NCI-H446 (cell line): ENCODE measurements at regions not wholly inside any gene's neighbourhood (a gene's known extent, or its start where the extent isn't known, plus 50 kb on each side); places are given as distances from the start of the nearest gene placed in this dataset.
A peak's percentile ranks its signal among the peaks of the same experiment; 100 is the strongest.
"Not testable (repeated sequence)": the region's sequence is repeated elsewhere in the genome, so short reads cannot be mapped to it uniquely, and the experiment has no call there.

ENCODE experiments used
- DNase-seq, 2 experiments: peaks; one replicate each; lab custom pipeline; 2025; lab: John Stamatoyannopoulos, UW

DNA sequence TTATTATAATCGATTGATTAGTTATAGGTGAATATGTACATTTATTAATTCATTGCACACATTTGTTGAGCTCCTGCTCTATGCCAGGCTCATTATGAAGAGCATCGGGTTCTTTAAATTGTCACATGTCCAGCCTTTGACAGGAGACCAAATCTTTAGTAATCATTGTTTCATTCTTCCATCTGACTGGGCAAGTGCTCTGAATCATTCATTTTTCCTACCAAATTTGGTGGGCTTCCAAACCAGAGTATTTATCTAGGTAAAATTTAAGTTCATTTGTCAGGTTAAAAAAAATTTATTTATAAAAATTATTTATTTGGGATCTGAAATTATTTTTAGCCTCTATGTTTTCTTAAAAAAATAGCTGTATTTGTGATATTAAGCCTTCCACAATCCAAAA is 404.9 kb upstream of the MMS22L start:
- peak; percentile 36 to 52 for DNase-seq

DNA sequence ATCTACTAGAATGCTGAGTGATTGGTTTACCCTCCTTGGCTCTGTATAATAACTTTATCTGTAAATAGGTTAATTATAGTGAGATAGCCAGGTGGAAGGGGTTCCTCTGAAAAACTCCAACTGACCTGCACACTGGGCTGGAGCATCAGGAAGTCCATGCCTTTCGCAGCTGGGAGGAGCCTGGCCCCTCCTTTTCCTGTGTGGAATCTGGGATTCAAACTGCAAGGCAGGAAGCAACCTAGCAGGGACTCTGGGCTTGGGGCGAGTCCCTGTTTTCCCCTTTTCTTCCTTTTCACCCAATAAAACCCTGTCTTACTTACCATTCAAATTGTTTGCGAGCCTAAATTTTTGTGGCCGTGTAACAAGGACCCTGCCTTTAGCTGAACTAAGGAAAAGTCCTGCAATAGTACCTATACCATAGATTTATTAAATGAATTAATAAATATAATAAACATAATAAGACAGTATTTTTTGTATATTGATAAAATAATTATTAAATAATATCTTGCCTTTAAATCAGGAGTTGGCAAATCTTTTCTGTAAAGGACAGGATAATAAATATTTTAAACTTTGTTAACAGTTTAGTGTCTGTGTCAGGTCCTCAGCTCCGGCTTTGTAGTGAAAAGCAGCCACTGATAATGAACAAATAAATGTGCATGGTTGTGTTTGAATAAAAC is 406.2 kb upstream of the MMS22L start:
- no peak for DNase-seq

DNA sequence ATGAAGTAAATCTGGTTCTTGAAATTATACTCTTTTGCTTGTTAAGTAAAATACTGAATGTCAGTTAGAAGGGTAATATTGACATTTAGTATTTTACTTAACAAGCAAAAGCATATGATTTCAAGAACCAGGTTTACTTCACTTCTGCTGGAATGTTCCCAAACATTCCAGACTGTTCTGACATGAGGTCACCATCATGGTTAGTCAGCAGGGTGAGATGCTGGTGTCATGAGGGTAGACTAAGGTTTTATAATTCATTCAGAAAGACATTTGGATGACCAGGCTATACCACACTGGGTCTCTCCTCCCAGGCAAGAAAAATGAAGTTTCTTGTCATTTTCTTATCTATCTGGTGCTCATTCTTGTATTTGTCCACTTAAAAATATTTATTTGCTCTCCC is 414.4 kb upstream of the MMS22L start:
- DNase-seq: no peak

DNA sequence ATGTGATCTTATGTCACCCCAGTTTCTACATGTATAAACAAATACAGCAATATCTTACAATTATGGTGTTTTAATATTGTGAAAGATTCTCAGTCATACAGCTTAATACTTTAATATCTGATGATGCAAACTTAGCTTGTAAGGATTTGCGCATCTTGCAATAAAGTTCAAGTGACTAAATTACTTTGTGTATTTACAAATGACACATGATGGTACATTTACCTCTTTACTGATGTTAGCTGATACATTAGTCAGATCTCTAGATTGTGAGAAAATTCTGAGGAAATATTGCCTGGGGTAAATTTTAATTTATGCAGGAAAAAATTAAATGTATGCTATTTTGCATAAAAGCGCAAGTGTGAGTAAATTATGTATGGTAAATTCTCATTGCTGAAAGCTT is 418.8 kb upstream of the MMS22L start:
- DNase-seq: no peak

DNA sequence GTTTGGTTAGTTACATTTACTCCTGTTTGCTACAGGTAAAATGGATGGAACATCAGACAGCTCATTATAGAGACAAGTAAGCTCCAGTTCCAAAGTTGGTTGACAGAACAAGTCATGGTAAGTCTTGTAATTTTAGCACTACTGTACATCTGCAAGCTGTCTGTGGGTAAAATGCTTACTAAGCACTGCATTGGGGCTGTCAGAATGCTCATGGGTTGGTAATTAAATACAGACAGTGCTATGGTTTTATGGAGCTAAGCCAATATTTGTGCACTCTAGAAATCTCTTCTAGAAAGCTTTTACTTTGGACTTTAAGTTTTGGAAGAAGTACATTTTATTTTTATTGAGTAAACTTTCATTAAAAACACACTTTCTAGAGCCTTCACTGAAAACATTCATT is 419.2 kb upstream of the MMS22L start:
- no peak for DNase-seq

DNA sequence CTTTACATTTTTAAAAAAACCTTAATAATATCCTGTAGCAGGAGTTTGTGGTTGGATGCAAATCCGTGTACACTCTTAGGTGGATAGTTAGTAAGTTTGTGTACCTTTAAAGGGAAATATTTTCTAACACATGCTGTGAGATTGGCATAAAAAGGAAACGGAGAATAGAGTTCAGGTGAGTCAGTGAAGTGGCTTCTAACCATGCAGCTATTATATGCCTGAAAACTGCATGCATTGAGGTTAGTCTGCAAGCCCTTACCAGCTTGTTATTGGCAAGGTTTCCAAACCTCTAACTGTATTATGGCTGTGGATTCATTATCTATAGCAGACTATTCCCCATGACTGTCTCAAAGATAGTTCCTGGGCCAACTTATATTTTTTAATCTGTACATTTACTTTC is 420.6 kb upstream of the MMS22L start:
- no peak for DNase-seq

DNA sequence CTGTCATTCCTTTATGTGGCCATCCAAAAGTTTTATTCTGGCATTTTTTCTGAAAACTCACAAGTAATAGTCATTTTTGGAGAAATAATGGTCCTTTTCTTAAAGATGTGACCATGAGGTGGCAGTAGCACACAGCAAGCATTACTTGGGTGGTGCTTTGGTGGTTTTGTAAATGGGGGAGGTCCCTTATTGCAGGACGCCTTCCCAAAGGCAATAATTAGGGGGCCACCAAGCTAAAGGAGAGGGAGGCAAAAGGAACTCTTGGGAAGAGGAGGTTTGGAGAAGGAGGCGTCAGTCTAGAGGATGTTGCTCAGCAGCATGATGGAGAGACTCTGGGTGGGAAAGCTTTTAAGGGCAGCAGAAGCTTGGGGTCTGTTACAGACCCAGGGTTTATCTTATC is 422.6 kb upstream of the MMS22L start:
- peak in 1 of 2 experiments; percentile 38 for DNase-seq

DNA sequence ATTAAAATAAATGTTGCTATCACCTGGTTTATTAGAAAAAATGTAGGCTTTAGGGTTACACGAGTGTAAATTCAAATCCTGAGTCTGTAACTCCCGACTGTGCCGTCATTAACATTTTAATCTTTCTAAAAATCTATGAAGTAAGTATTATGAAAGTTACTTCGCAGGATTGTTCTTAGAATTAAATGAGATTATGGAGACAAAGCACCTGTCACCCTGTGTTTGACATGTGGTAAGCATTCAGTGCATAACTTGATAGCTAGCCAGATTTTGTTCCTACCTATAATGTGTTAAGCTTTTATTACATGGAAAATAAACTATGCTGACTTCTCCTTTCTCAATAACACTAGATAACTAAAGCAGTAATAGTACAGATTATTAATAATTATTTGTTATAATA is 429.7 kb upstream of the MMS22L start:
- DNase-seq: no peak

DNA sequence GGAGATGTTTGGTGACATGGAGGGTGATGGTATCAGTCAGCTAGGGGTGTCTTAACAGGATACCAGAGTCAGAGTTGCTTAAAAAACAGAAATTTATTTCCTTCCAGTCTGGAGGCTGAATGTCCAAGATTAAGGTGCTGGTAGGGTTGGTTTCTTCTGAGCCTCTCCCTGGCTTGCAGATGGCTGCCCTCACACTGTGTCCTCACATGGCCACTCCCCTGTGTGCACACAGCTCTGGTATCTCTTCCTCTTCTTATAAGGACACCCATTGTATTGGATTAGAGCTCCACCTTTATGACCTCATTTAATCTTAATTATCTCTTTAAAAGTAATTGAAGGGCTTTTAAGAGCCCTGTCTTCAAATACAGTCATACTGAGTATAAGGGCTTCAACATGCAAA is 431.8 kb upstream of the MMS22L start:
- no peak for DNase-seq

DNA sequence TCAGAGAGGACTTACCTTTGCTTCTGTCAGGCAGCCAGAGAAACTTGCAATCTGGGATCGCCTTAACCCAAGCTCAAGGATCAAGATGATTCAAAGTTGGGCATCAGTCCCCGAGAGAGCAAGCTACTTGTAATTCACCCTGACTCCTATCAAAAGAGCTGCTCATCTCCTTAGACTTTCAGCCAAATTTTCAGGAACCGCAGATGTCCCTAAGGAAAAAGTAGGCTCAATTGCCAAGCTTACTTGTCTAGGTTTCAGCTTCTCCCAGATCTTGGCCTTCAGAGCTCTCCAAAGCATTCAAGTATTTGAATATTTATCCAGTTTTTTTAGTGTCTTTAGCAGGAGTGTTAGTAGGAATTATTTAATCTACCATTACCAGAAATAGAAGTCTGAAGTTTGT is 434.1 kb upstream of the MMS22L start:
- peak; percentile 14 to 82 for DNase-seq

DNA sequence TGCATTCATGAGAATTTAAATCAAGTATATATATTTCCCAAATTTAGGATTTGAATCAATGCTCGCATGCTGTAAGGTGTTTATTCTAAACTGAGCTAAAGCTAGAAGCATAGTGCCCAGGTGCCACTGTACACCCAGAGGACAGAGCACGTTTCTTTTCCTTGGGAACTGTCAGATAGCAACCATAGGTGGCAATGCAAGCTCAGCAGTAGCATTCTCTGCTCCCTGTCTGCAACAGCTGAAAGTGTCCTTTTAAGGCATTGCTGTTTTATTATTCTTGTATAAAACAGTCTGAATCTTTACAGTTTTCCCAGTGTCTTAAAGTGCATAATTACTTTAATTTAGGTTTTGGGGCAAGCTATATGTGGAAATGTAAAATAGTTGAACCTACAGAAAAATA is 443.4 kb upstream of the MMS22L start:
- DNase-seq: peak in 1 of 2 experiments; percentile 4

DNA sequence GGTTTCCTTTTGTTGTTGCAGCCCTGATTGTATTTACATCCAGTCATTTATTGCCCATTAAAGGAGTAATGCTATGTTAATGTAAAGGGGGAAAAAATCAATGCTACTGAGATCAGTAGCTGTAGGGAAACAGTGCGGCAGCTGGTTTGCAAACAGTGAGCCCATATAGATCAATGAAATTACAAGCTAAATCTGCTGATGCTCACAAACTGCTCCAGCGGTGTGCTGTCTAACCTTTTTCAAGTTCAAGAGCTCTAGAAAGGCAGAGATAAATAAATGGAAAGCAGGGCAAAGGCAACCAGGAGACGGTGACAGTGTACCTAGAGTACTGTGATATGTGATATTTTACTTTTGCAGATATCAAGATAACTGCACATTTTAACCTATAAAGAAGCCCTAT is 449.0 kb upstream of the MMS22L start:
- no peak for DNase-seq

DNA sequence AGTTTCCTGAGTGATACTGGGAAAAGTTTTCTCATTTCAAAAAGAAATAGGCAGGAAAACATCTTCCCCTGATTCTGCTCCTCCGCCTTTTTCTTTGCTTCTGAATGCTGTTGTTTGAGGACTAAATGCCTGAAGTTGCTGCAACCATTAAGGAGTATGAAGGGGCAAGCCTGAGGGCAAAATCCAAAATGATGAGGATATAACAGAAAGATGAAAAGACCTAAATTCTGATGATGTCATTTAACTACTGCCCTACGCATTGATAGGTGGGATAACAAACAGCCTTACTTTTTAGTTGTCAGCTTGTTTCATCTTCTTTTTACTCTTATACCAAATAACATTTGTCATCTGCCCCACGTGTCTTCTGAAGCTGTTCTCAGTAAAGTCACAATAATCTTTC is 474.6 kb upstream of the MMS22L start:
- no peak for DNase-seq

DNA sequence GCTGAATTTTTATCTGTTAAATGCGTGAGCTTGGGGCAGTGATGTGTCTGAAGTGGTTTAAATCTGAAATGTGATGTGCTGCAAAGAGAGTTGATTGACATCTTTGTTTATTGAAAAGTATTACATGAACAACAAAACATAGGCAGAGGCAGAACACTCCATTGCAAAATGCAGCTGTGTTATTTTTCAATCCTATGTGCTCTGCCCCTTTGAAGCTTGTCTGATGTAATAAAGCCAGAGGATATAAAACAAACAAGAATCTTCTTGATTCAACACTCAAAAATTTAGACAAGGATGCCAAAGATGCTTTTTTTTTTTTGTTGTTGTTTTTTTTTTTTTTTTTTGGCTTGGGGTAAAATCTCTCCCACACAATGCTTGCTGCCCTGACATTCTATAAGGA is 482.4 kb upstream of the MMS22L start:
- DNase-seq: peak in 1 of 2 experiments; percentile 8

DNA sequence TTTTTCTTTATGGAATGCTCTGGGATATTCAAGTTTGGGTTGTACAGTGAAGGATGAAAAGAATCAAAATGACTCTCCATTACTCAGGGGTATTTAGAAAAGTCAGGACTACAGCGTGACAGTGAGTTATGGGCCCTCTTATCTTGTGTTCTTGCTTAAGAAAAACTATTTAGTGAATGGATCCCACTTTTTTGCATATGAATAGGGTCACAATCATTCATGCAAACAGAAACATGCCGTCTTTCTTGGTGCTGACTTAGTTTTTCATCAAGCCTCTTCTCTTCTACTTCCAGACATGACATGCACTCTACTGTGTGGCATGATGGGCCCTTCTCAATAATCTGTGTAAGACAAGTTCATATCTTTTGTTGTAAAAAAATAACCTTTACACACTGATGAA is 488.4 kb upstream of the MMS22L start:
- no peak for DNase-seq

DNA sequence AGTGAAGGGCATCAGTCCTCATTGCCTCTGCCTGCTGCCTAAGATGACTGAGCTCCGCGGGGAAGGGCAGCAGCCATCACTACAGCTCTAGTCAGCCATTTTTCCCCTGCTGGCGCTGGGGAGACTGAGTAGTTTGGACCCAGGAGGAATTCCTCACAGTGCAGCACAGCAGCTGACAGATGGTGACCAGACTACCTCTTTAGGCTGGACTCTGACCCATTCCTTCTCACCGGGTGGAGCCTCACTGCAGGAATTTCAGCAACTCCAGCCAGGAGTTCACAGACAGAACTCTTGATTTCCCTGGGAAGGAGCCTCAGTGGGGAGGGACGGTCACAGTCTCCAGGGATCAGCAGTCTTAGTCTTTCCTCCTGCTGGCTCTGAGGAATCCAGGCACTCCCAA is 492.0 kb upstream of the MMS22L start:
- DNase-seq: no peak

DNA sequence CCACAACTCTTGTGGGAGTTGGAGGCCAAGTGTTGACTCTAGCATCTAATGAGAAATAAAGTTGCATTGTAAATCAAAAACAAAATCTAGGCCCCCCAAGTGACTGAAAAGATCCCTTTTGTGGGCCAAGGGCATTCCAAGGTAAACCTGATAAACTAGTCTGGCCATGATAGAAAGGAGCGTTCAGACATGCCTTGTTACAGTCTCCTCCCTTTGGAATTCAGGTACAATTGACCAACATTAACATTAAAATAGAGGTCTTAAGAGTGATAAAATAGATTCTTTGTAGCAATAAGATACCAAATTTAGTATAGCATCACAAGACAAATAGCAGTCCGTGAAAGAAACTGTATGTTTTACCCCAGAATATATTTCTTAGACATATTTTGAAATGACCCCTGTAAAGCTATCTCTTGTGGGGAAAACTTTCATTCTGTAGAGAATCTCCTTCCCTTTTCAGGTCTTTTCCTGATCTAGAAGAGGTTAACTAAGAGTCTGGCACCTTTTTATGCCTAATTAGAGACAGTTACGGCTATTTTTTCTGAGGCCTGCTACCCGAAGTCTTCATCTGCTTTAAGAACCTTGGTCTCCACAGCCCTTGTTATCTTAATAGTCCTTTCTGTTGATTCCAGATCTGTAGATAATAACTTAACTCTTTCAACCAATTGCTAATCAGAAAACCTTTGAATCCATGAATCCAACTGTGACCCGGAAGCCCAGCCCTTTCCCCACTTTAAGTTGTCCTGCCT is 495.4 kb upstream of the MMS22L start:
- DNase-seq: no peak

DNA sequence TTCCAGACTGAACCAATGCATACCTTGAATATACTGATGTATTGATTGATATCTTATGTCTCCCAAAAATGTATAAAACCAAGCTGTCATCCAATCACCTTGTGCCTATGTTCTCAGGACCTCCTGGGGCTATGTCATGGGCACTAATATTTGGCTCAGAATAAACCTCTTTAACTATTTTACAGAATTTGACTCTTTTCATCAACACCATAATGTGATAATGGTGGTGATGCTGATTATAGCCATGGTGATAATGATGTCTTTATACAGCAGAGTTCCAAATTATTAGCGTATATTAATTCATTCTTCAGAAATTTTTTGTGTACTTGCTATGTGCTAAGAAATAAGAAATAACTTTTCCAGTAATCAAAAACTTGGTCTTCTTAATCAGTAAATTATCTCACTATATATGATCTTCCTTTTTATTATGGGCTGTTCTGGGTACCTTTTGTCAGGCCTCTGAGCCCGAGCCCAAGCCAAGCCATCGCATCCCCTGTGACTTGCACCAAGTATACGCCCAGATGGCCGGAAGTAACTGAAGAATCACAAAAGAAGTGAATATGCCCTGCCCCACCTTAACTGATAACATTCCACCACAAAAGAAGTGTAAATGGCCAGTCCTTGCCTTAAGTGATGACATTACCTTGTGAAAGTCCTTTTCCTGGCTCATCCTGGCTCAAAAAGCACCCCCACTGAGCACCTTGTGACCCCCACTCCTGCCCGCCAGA is 496.2 kb upstream of the MMS22L start:
- not testable (repeated sequence) for DNase-seq

DNA sequence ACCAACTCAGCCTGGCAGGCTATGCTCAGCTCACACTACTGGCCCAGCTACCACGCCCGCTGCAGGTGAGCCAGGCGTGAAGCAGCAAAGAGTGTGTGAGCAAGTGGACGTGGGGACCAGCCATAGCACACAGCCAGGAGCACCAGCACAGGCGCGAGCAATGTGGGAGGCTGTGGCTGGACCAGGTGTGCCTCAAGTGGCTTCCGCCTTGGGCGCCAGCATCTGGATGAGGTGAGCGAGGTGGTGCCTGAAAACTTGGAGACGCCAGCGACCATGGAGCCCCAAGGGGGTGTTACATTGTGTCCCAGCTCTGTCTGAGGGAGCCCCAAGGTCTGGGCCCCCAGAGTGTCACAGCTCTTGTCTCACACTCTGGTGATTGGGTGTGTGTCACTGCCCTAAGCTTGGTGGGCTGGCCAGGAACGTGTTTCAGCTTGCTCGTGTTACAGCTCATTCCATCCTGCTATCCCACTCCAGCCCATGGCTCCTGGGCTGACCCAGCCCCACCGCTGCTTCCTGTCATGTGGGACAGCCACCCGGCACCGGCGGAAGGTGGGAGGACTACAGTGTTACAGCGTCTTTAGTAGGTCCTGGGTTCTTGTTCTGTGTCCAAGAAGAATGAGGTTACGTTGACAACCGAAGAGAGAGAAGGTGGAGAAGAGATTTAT is 508.0 kb upstream of the MMS22L start:
- no peak for DNase-seq

DNA sequence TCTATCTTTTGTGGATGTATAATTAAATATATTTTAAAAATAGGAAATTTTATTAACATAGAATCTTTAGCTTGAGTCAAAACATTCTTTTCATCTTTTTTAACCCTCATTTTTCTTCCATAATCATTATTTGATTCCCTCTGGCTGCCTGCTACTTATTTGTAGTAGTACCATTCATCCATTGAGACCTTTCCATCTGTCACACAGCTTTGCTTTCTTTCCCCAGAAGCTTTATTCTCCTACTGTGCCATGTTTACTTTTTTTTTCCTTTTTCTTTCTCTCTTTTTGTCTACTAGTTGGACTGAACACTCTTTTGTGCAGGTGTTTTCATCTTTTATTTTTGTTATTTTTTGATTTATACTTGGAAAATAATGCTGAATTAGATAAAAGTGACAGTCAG is 522.6 kb upstream of the MMS22L start:
- DNase-seq: peak in 1 of 2 experiments; percentile 43

DNA sequence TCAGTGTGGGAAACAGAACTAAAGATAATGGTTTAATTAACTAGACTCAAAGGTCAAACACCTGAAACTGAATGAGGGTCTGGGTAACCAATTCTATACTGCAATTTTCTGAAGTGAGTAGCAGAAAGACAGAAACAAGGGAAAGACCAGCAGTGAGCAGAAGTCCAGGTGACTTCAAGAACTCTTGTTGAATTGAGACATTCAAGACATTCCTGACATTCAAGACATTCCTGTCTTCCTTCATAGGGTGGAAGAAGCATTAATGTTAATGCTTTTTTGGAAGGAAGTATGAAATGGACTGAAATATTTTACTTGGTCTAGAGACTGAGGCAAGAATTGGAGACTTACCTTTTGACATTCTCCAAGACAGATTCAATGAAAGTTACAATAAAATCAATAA is 529.9 kb upstream of the MMS22L start:
- DNase-seq: no peak

DNA sequence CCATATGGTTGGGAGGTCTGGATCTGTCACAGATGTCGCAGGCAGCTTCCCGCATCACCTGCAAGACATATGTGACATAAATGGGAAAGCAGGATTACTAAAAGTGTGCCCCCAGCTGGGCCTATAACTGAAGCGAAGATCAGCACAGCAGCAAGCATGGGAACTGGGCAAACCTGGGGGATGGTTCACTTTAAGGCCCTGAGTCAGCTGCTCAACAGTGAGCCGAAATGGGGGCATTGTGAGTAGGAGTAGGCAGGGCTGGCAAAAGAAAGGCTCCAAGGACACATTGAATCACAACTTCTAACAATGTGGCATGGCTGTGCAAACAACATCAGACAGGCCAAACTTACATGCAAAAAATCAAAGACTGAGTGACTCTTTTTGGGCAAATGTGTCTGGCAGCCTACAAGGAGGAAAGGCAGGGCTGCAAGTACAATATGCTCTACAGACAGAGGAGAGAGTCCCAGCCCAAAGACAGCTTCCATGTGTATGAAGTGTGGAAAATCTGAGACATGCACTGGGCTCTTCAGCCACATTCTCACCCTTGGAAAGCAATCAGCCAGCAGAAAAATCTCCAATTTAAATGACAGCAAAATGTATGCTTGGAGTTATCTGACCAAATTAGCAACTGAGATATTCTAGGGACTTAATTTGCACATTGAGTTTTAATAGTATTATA is 531.0 kb upstream of the MMS22L start:
- DNase-seq: peak; percentile 31 to 75
